NCI-H1092 (cell line): ENCODE measurements at regions not wholly inside any gene's neighbourhood (a gene's known extent, or its start where the extent isn't known, plus 50 kb on each side); places are given as distances from the start of the nearest gene placed in this dataset.
"Not testable (repeated sequence)": the region's sequence is repeated elsewhere in the genome, so short reads cannot be mapped to it uniquely, and the experiment has no call there.

Experiments
- DNase-seq: peaks from one replicate; lab custom pipeline; 2025; lab: John Stamatoyannopoulos, UW

- no peak for DNase-seq
Observed at GRCh38 chr7:23887660-23888059, 177.6 kb downstream of the STK31 start.

GRCh38 chr7:23888958-23889357, 178.9 kb downstream of the STK31 start:
- DNase-seq, result no peak

GRCh38 chr7:23889566-23889965, 179.5 kb downstream of the STK31 start:
- no peak for DNase-seq

- DNase-seq, result no peak
Observed at GRCh38 chr7:23892019-23892418, 182.0 kb downstream of the STK31 start.

GRCh38 chr7:23893176-23893941, 183.3 kb downstream of the STK31 start:
- no peak for DNase-seq

DNA sequence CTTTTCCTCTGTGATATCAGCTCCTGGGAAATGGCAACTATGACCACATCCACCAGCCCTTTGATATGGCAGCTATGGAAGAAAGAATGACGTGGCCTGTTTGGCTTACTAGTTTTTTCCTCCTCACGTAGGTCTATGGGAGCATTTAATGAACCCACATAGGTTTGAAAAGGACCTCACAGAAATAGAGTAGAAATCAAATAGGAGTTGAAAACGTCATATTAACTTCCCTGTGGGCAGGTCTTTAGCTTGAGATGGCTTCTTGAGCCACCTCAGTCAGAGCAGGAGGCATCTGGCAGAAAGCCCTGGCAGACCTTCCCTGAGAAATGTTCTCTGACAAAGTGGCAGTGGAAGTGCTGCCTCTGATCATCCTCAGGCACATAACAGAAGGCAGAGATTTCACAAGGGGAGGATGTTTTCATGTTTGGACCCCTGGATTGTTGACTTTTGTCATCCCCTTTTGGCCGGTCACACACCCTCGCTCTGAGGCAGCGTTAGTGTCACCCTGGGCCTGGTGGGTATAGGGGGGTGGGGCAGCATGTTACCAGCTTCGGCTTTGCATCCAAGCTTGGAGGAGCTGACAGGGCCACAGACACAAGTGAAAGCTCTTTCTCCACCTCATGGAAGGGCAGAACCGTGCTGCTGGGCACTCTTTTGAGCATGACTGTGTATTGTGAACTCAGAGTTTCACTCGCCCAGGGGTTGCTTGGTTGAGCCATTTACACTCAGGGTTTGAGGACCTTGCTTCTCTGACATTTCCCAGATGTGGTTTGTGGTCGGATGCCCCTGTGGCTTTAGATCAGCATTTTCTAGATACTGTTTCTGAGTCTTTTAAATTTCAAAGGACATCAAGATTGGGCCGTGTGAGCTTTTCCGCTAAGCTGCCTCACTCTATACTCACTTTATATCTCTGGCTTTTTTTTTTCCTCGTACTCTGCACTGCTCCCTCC, 184.2 kb downstream of the STK31 start:
- no peak for DNase-seq

GRCh38 chr7:23894892-23895569, 185.0 kb downstream of the STK31 start:
- no peak for DNase-seq

DNA sequence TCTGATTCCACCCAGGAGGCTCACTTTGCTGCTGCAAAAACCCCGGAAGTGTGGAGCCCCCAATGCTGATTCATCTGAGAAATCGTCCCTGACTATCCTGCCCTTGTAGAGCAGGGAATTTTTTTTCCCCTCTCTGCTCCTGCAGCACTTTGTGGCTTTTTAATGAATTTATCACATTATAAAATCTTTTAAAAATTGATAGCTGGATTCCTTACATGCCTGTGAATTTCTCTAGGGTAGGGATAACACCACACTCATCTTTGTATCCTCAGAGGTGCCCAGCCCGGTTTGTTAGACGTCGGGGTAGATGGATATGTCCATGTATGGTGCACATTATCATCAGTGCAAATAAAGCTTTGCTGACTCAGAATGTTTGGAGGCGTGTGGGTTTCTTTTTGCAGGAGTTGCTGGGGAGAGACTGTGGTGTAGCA, 185.7 kb downstream of the STK31 start:
- no peak for DNase-seq

DNA sequence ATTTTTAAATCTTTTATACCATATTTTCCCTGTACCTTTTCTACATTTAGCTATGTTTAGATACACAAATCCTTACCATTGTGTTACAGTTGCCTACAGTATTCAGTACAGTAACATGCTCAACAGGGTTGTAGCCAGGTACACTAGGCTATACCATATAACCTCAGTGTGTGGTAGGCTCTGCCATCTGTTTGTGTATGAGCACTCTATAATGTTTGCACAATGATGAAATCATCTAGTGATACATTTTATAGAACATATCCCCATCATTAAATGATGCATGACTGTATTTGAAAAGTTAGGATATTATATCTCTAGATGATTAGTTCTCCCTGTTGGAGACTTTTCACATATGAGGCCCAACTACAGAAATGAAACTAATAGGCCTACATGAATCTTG, 188.6 kb downstream of the STK31 start:
- no peak for DNase-seq

GRCh38 chr7:23904901-23905300, 194.9 kb downstream of the STK31 start:
- not testable (repeated sequence) for DNase-seq

DNA sequence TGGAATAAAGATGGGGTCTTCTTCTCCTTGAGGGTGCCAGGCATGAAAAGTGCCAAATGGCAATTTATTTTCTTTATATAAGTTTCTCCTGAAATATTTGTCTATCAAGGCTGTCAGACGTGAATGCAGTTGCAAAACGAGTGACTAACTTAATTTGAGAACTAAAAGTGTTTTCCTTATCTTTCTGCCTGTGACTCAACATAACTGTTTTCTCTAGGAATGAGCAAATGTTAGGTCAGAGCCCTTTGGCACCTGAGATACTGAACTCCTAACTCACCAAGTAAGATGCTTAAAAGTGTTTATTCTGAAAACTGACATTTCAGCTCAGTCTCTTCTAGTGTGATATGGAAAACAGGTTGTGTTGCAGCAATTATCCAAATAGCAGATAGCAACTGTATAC, 197.0 kb downstream of the STK31 start:
- no peak for DNase-seq

DNA sequence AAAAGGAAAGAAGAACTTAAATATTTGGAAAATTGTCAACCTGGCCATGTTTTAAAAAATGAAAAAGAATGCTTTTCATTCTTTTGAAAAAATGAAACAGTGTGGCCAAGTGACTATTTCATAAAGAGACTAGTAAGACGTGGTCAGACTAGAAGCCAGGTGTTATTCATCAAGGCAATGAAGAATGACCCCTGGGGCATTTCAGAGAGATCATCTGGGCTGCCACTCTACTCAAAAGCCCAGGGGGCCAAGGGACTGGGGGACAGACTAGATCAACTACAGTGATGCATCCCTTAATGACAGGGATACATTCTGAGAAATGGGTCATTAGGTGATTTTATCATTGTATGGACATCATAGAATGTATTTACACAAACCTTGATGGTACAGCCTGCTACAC, 199.4 kb downstream of the STK31 start:
- no peak for DNase-seq

- DNase-seq, result no peak
Observed at GRCh38 chr7:23912065-23912464, 202.0 kb downstream of the STK31 start.

DNA sequence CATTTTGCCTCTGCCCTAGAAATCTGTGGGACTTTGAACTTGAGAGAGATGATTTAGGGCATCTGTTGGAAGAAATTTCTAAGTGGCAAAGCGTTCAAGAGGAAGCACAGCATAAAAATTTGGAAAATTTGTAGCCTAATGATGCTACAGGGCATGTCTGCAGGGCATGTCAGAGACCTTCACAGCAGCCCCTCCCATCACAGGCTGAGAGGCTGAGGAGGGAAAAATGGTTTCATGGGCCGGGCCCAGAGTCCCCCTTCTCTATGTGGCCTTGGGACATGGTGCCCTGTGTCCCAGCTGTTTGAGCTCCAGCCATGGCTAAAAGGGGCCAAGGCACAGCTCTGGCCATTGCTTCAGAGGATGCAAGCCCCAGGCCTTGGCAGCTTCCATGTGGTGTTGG, 203.0 kb downstream of the STK31 start:
- DNase-seq, result no peak

DNA sequence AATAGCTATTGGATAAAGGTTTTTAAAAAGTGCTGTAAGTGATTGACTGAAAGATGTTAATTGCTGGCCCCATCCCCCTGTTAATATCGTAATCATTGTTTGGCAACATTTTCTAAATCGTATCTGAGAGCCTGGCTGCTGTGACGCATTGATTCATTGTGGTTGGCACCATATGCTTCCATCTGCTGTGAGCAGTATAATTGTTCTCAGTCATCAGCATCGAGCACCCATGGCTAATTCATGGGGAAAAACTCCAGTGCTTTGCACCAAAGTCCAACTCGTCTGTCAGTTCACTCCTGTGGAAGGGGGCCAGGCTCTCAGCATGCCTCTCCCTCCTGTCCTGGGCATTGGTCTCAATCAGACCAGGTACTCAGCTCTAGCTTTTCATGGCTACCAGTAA, 205.2 kb downstream of the STK31 start:
- no peak for DNase-seq

DNA sequence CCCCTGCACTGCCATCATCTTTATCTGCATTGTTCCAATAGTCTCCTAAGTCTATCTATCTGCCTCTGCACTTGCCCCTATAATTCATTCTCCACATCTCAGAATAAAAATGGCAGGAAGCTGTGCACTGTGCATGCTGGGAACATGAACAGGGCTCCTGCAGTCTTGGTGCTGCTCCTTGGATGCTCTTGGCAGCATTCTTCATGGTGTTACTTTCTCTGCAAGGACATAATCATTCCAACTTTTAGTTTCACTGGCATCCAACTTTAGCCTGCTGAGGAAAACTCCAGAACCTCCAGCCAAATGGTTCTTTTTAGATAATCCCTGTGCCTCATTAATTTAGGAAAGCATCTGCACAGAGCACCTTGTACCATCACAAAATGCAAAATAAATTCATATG, 208.3 kb downstream of the STK31 start:
- no peak for DNase-seq

DNA sequence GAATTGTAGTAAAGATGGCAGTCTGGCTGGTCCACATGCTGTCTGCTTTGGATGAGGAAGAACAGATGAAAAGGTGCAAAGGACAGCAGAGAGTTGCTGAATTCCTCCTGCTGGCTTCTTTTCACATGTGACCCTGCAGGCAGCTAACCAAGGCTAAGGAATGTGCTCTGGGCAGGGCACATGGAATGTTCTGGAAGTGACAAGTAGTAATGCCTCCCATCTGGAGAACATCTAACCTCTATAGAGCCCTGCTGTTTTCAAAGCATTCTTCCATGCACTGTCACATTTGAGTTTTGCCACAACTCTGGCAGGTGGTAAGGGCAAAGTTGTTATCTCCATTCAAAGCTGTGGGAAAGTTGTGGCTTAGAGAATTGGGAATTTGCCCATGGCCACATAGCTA, 208.8 kb downstream of the STK31 start:
- DNase-seq, result no peak

DNA sequence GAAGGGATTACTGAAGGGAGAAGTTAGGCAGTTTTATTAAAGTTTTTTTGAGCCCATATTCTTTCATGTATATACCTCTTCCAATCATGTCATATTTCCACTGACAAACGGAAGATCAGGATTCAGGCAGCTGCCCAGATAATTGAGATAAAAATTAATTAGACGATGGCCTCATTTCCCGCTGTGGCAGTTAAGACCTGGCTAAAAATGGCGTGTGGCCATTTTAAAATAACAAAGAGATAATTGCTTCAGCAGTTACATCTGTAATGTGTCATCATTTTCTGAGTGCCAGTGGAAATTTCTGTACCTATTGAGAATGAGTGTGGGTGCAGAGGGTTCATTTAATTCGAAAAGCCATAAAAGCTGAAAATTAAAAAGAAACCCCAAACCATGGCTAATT, 215.1 kb downstream of the STK31 start:
- no peak for DNase-seq

GRCh38 chr7:23927709-23928417, 217.8 kb downstream of the STK31 start:
- DNase-seq, result no peak

- no peak for DNase-seq
Observed at GRCh38 chr7:23928418-23928775, 218.4 kb downstream of the STK31 start.

GRCh38 chr7:23930312-23930711, 220.3 kb downstream of the STK31 start:
- no peak for DNase-seq

DNA sequence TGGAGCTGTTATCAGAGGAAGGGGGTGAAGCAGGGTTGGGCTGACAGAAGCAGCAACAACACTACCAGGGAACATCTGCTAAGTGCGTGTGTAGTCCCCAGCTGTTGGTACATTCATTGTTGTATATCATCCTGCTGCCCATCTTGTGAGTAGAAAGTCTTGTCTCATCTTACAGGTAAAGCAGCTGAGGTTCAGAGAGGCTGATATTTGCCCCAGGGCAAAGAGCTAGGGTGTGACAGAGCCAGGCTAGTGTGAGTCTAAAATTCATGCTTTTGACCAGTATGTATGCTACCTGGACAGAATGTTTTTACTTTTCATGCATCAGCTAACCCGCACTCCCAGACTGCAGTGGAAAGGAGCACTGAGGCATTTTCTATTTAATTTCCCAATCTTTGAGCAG, 221.6 kb downstream of the STK31 start:
- no peak for DNase-seq
